T-helper 2 cell treated with Interferon-gamma antibody and Interleukin-4, amounts not matched to agents 100 ng/mL and 5 ng/mL, for 36 hours (primary cell): ENCODE measurements at regions not wholly inside any gene's neighbourhood (a gene's known extent, or its start where the extent isn't known, plus 50 kb on each side); places are given as distances from the start of the nearest gene placed in this dataset.
"Not testable (repeated sequence)": the region's sequence is repeated elsewhere in the genome, so short reads cannot be mapped to it uniquely, and the experiment has no call there.

ENCODE experiments used
- intact Hi-C: fragments of 100-400 bp; cut with micrococcal nuclease; formaldehyde crosslinking; loops from one replicate; pipeline ENCODE4 v1.15.1; 2023

DNA sequence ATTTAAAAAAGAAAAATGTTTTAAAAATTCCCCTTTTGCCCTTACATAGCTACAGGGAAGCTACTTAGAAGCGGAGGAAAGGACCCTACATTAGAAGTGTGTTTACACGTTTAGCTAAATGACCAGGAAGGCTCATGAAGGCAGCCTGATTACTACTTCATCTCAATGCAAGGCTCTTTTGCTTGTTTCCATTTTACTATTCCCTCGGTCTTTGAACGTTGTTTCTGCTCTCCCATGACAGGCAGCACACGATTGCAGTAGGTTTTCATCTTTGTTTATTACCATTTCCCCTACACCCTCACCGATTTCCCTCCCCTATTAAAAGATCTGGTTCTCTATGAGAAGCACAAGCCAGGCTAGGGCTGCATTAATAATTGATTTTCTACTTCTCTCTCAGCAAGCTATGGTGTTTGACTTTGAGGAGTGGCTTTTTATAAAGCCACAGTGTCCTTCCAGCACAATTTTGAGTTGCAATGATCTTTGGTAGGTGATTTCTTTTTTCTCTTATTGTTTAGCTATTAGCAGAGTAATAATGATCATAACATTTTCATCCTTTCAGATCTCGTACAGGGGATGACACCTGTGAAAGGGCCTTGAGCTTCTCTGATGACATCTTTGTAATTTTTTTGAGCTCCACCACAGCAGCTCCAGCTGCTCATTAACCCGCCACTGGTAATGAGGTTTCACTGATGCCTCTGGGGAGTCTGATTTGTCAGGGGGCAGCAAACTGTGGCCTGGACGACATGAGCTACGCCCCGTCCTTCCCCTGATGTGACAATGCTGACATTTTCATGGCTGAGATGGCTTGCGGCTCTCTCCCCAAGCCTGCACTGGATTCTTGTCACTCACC lies 670.3 kb downstream of the UQCRFS1 start:
- intact Hi-C loops, result no loop called here

- intact Hi-C loops, result no loop called here
These were observed 671.2 kb downstream of the UQCRFS1 start for GRCh38 chr19:28541602-28542393.

DNA sequence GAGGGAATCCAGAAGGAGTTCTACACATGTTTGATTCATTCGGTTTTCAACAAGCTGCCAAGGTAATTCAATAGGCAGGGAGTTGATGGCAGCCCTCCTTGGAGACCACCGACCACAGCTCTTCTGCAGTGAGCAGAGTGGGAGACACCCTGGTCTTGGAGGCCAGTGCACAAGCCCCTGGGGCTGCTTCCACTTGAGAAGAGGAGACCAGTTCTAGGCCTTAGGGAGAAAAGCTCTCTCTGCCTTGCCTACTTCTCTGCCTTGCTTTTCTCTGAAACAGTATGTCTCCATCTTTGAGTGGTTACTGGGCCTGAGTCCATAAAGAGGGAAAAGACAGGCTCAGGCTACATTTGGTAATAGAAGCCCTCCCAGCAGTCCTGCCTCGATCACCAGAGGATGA lies 671.9 kb downstream of the UQCRFS1 start:
- intact Hi-C loops, result no loop called here

DNA sequence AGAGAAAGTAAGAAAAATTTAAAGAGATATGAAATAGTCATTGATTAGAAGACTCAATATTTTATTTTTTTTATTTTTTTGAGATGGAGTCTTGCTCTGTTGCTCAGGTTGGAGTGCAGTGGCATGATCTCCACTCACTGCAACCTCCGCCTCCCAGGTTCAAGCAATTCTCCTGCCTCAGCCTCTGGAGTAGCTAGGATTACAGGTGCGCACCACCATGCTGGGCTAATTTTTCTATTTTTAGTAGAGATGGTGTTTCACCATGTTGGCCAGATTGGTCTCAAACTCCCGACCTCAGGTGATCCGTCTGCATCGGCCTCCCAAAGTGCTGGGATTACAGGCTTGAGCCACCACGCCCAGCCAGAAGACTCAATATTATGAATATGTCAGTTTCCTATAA lies 672.6 kb downstream of the UQCRFS1 start:
- intact Hi-C loops, result not testable (repeated sequence)

GRCh38 chr19:28539759-28540158 lies 673.2 kb downstream of the UQCRFS1 start:
- intact Hi-C loops, result no loop called here

GRCh38 chr19:28538579-28538978 lies 674.4 kb downstream of the UQCRFS1 start:
- intact Hi-C loops, result not testable (repeated sequence)

DNA sequence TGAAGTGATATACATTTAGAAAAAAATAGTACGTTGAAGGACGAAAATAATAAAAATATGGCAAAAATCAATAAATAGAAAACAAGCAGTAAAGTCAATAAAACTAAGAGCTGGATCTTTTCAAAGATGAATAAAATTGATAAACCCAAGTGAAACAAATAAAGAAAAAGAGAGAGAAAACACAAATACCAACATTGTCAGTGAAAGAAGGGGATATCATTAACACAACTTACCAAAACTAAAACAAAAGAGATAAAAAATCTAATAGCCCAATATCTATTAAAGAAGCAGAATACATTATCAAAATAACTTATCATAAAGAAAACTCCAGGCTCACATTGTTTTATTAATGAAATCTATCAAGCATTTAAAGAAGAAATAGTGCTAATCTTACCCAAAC lies 675.1 kb downstream of the UQCRFS1 start:
- intact Hi-C loops, result no loop called here

DNA sequence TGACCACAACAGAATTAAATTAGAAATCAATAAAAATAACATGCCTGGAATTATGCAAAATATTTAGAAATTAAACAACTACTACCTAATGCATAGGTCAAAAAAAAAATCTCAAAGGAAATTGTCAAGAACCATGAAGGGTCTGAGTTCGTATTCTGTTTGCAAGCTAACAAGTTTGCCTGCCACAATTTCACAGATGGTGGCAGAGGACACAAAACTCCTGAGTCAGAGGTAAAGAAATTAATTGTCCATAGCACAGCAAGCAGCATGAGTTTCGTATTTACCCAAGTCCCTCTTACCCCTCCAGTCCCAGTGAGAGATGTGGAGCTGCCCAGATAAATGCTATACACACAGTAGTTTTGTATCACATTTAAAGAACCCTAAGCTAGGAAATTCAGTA lies 675.9 kb downstream of the UQCRFS1 start:
- intact Hi-C loops, result no loop called here

DNA sequence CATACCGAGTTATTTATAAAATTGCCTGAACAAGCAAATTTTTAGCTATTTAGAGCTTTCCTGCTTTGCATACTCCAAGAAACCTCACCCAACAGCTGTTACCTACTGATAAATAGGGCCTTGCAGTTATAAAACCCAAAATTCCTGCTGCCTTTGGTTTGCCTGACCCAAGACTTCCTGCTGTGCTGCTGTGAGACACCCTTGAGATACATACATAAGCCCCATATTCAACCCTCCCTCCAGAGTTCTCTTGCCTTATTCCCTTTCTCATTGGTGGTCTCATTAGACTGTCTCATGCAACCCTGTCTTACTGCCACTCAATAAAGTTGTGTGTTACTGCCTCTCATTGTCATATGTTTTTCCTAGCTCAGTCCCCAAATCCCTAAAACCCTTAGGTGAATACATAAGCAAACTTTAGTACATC lies 677.6 kb downstream of the UQCRFS1 start:
- intact Hi-C loops, result no loop called here

DNA sequence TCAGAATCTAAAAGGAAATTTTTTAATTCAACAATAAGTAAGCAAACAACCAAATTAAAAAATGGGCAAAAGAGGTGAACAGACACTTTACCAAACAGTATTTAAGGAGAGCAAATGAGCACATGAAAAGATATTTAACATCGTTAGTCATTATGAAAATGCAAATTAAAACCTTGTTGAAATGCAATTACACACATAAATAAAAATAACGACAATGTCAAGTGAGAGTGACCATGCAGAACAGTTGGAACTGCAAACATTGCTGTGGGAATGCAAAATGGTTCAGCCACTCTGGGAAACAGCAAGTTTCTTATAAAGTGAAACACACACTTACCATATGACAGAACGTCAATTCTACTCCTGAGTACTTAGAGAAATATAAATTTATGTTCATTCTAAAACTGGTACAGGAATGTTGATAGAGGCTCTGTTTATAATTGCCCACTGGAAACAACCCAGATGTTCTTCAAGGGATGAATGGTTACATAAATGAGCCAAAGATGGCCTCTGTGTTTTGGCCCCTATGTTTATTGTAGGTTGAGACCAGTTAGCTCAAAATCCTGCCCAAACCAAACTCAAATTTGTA lies 678.1 kb downstream of the UQCRFS1 start:
- intact Hi-C loops, result no loop called here

DNA sequence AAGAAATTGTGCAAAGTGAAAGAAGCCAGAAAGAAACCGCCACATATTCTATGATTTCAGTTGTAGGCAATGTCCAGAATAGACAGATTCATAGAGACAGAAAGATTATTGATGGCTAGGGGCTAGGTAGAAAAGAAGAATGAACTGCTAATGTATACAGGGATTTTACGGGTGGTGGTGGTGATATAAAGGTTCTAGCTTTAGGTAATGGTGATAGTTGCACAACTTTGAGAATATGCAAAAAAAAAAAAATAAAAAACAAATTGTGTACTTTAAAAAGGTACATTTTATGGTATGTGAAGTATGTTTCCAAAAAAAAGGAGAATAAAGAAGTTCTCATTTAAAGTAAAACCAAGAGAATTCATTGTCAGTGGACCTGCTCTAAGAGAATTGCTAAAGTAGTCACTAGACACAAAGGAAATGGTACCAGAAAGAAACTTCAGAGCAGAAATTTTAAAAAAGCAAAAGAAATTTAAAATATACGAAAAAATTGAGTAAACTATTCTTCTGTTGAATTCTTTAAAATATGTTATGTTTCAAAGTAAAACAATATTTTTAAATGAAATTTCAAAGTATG lies 680.1 kb downstream of the UQCRFS1 start:
- intact Hi-C loops, result no loop called here

DNA sequence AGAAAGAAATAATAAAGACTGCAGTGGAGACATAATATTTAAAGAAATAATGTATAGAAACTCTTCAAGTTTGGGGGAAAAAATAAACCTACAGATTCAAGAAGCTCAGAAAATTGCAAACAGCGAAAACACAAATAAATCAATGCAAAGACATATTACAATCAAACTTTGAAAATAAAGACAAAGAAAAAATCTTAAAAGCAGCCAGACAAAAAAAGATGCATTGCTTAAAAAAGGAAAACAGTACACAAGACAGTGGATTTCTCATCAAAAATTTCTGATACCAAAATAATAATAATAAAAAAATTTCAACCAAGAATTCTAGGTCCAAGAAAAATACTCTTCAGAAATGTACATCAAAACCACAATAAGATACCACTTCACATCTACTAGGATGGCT lies 681.0 kb downstream of the UQCRFS1 start:
- intact Hi-C loops, result no loop called here

DNA sequence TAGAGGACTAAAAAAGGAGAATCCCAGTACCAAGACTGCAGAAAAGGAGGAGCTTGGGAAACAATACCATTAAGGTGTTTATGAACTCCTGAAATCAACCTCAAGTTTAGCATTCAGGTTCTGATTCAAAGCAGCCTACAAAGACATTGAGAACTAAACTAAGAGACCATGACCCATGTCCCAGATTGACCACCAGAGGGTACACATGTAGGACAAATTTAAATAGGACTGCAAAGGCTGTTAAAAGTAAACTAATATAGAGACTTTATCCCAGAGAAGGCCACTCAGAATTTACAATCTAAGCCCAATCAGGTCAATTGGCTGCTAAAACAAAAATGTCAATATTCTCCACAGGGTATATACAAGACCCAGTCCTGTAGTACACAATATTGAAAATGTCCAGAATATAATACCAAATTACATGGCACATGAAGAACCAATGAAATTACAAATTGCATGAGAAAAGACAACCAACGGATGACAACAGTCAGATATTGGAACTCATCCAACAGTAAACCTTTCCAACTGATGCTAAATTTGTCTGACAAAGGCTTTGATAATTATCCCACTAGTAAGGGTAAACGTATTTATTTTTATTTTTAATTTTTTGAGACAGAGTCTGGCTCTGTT lies 682.4 kb downstream of the UQCRFS1 start:
- intact Hi-C loops, result no loop called here

- intact Hi-C loops, result no loop called here
These were observed 686.9 kb downstream of the UQCRFS1 start for GRCh38 chr19:28526038-28526437.

- intact Hi-C loops, result no loop called here
These were observed 689.3 kb downstream of the UQCRFS1 start for GRCh38 chr19:28523619-28524018.

DNA sequence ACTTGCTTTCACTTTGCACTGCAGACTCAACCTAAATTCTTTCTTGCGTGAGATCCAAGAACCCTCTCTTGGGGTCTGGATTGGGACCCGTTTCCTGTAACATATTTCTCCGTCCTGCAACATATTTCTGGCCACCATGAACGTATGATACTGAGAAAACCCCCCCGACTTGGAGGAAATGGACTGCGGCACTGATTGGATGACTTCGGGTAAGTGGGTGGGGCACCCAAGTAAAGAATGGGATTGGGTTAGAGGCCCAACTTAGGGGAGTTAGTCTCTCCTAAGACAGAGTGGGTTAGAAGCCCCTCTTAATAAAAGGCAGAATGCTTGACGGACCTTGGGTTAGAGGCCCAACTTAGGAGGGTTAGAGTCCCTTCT lies 690.4 kb downstream of the UQCRFS1 start:
- intact Hi-C loops, result no loop called here

DNA sequence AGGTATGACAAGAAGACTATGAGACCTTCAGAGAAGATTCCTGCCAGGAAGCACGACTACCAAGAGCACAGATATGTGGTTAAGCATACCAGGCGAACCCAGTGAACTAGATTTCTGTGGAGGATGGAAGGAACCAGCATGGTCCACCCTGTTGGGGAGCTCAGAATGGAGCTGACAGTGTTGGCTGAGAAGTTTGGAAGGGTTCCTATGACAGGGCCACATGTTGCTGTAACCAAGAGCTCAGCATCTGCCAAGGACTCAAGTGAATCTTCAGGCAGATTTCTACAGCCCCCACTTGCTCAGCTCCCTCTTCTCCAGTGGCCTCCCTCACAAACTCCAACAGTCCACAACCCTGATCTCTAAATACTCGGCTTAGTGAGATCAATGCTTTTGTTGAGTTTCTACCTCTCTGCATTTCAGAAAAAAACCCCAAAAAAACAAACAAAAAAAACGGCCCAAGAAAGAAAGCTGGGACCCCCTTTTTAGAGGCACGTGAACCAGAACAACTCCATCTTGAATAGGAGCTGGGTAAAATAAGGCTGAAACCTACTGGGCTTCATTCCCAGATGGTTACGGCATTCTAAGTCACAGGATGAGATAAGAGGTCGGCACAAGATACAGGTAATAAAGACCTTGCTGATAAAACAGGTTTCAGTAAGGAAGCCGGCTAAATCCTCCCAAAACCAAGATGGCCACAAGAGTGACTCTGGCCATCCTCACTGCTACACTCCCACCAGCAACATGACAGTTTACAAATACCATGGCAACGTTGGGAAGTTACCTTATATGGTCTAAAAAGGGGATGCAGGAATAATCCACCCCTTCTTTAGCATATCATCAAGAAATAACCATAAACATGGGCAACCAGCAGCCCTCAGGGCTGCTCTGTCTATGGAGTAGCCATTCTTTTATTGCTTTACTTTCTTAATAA lies 691.1 kb downstream of the UQCRFS1 start:
- intact Hi-C loops, result no loop called here

DNA sequence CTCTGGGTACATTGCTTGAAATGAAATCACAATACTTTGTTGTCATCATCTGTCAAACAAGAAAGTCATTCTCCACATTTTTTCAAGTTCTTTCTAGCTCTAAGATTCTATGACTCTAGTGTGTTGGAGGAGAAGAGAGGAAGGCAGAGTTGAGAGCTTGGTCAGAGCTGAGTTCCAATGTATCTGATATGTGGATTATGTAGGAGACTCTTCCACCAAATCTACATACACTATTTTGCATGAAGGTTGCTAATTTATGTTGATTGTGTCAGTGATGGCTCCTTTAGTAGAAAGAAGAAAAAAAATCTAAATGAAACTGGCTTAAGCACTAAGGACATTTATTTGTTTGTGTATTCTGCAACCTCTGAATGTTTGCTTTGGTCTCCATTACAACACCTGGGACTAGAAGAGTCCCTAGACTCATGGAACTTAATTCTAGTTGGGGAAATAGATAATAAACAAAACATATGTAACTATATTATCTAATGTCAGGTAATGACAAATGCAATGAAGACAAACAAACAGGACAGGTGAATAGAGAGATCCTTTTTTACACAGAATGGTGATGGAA lies 691.9 kb downstream of the UQCRFS1 start:
- intact Hi-C loops, result no loop called here

DNA sequence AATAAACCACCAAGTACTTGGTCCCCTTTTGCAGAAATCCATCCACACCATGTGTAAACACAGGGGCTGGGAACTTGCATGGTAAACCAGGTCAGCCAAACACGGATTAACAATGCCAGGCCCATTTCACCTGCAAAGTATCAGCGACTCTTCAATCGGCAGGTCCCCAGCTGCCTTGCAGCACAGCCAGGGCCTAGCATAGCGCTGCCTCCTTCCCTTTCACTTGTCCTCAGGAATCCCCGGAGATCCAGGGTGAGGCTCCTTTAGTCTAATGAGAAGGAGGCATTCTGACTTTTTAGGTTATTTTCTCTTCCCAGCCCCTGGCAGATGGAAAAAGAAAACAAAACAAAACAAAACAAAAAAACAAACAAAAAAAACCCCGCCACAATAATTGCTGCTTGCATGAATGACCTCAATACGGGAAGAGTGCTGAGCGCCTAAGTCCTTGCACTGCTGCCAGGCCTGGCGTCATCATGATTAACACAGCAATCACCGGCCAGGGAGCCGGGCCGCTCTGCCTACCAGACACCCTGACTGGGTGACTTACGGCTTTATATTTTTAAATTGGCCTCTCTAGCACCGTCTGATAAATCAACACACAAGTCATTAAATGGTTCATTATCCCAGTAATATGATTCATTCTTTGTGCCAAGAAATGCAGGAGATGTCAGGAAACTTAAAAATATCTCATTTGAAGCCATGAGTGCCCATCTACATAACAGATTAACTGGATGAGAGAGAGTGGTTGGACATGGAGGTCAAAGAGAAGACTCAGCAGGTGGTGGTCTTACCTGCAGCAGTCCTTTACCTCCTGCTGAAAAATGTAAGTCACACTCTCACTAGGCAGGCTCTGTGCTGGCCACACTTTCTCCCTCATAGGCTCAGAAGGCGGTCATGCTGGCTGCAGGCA lies 692.7 kb downstream of the UQCRFS1 start:
- intact Hi-C loops, result no loop called here
